Endothelial cell of umbilical vein (primary cell): ENCODE measurements at regions not wholly inside any gene's neighbourhood (a gene's known extent, or its start where the extent isn't known, plus 50 kb on each side); places are given as distances from the start of the nearest gene placed in this dataset.

ENCODE experiments used
- BruUV-seq: library from RNA; stranded (reverse); fragments of 400-500 nt; replicated peaks from 2 replicates; lab custom pipeline; 2021; lab: Mats Ljungman, UMichigan
- CTCF ChIA-PET: fragments of 300-600, 350-600 bp; sonication (Branson Sonifier 250); formaldehyde crosslinking; loops from one replicate; lab custom pipeline; 2021; ENCODE audit warnings: antibody characterized with exemption, inconsistent platforms; lab: Charles Lee
- POLR2A ChIA-PET: fragments of 300-600, 350-600 bp; sonication (Branson Sonifier 250); formaldehyde crosslinking; loops from one replicate; lab custom pipeline; 2021; ENCODE audit warnings: antibody characterized with exemption, inconsistent platforms; lab: Charles Lee
- DNase-seq: peaks from one replicate; pipeline ENCODE4 v3.0.0-alpha.2; 2011; ENCODE audit warnings: low read depth, low spot score
- FAIRE-seq: peaks from 2 replicates; lab custom pipeline; 2011; peaks lifted over from hg19 to GRCh38; lab: Jason Lieb, UNC
- H2AFZ ChIP-seq: 2 replicates; pipeline ENCODE4 v1.6.0; 2012; ENCODE audit warnings: low read depth, low read length, control low read depth, inconsistent platforms
- H3K27ac ChIP-seq: 2 replicates; pipeline ENCODE4 v1.5.1; 2011; ENCODE audit warnings: low read depth, mild to moderate bottlenecking, control low read depth, low read length, moderate library complexity; ENCODE audit not compliant: insufficient read depth
- H3K27me3 ChIP-seq, 2 experiments: 2 replicates each; pipeline versions ENCODE4 v1.6.0 to v1.6.1; 2011; ENCODE audit warnings: low read length in 2 of 2, mixed read lengths in 1 of 2; ENCODE audit not compliant: control insufficient read depth in 2 of 2, insufficient read depth in 2 of 2
- H3K36me3 ChIP-seq, 2 experiments: 2 replicates in 1 of 2; 3 replicates in 1 of 2; pipeline ENCODE4 v1.5.1; 2011; ENCODE audit warnings: low read length in 2 of 2, mild to moderate bottlenecking in 1 of 2, moderate library complexity in 1 of 2; ENCODE audit not compliant: control insufficient read depth in 2 of 2, insufficient read depth in 2 of 2; ENCODE audit errors: extremely low read depth in 1 of 2
- H3K4me1 ChIP-seq: 3 replicates; pipeline ENCODE4 v1.5.1; 2011; ENCODE audit warnings: mild to moderate bottlenecking, low read length; ENCODE audit not compliant: control insufficient read depth, insufficient read depth; ENCODE audit errors: extremely low read depth
- H3K4me2 ChIP-seq: 2 replicates; pipeline ENCODE4 v1.6.1; 2011; ENCODE audit warnings: low read length, control low read depth, mixed read lengths; ENCODE audit not compliant: insufficient read depth
- H3K4me3 ChIP-seq, 3 experiments: fragments of 200-600 bp in 1 of 3; sonication (generic), shearing (Covaris generic) in 1 of 3; replicated peaks in 1 of 3; 2 replicates each; pipeline ENCODE4 v1.5.1; 2011 to 2016; ENCODE audit warnings: control low read depth in 3 of 3, low read length in 3 of 3, mild to moderate bottlenecking in 2 of 3, inconsistent platforms in 1 of 3, low read depth in 1 of 3, moderate library complexity in 1 of 3; ENCODE audit not compliant: insufficient read depth in 1 of 3
- H3K79me2 ChIP-seq: 2 replicates; pipeline ENCODE4 v1.6.0; 2012; ENCODE audit warnings: low read length, inconsistent platforms; ENCODE audit not compliant: control insufficient read depth, insufficient read depth
- H3K9ac ChIP-seq: replicated peaks from 2 replicates; pipeline ENCODE3; 2011; ENCODE audit warnings: low read length, control low read depth; ENCODE audit not compliant: insufficient read depth; ENCODE audit errors: extremely low read depth
- H3K9me1 ChIP-seq: replicated peaks from 3 replicates; pipeline ENCODE4 v1.6.0; 2011; ENCODE audit warnings: mild to moderate bottlenecking, low read length; ENCODE audit not compliant: control insufficient read depth, insufficient read depth; ENCODE audit errors: extremely low read depth
- H3K9me3 ChIP-seq: replicated peaks from 2 replicates; pipeline ENCODE4 v1.5.1; 2012; ENCODE audit warnings: low read length, inconsistent platforms; ENCODE audit not compliant: control insufficient read depth, insufficient read depth
- H4K20me1 ChIP-seq: replicated peaks from 2 replicates; pipeline ENCODE3; 2011; ENCODE audit warnings: mild to moderate bottlenecking, low read length; ENCODE audit not compliant: control insufficient read depth, insufficient read depth; ENCODE audit errors: extremely low read depth
- EZH2 ChIP-seq: IDR thresholded peaks from 2 replicates; pipeline ENCODE4 v1.6.1; 2012; ENCODE audit warnings: borderline replicate concordance, low read depth, mild to moderate bottlenecking, moderate library complexity, low read length, inconsistent platforms; ENCODE audit not compliant: severe bottlenecking
- FOS ChIP-seq: IDR thresholded peaks from 2 replicates; pipeline ENCODE4 v1.6.1; 2011; ENCODE audit warnings: mild to moderate bottlenecking, low read length, moderate library complexity, borderline replicate concordance; ENCODE audit not compliant: insufficient read depth
- GATA2 ChIP-seq: IDR thresholded peaks from 2 replicates; pipeline ENCODE4 v1.7.0; 2011; ENCODE audit warnings: low read depth, mild to moderate bottlenecking, moderate library complexity, mixed read lengths, low read length; ENCODE audit not compliant: insufficient read length, insufficient read depth
- JUN ChIP-seq: IDR thresholded peaks from 2 replicates; pipeline ENCODE4 v1.6.1; 2011; ENCODE audit warnings: borderline replicate concordance, low read depth; ENCODE audit not compliant: insufficient read length, insufficient read depth
- MYC ChIP-seq: IDR thresholded peaks from one replicate; pipeline ENCODE4 v1.6.1; 2011; ENCODE audit warnings: mild to moderate bottlenecking, low read depth, low read length
- POLR2A ChIP-seq: IDR thresholded peaks from 2 replicates; pipeline ENCODE4 v1.6.1; 2012; ENCODE audit warnings: low read depth, mild to moderate bottlenecking, control low read depth, low read length
- POLR2AphosphoS5 ChIP-seq: IDR thresholded peaks from 2 replicates; pipeline ENCODE4 v1.6.1; 2012; ENCODE audit warnings: low read depth, mild to moderate bottlenecking, control low read depth, low read length, moderate library complexity; ENCODE audit not compliant: insufficient read depth
- dilution Hi-C: fragments of 300-500 bp; cut with MboI; formaldehyde crosslinking; loops from one replicate; pipeline ENCODE4 v1.15.0; 2019; ENCODE audit warnings: low sequenced_read_pairs; ENCODE audit not compliant: extremely low pct_ligation_motif_present
- intact Hi-C: fragments of 100-400 bp; cut with micrococcal nuclease; formaldehyde crosslinking; loops from one replicate; pipeline ENCODE4 v1.10.0; 2022
- TF ChIP-seq, protein P1 (sequence below): IDR thresholded peaks from 2 replicates; pipeline ENCODE4 v1.6.1; 2011; ENCODE audit not compliant: insufficient read depth, insufficient read length
- TF ChIP-seq, protein P2 (sequence below), 2 donors: IDR thresholded peaks; 1 replicate in 1 of 2; 2 replicates in 1 of 2; pipeline ENCODE4 v1.5.1; 2011; ENCODE audit warnings: low read length in 2 of 2, mild to moderate bottlenecking in 2 of 2, moderate library complexity in 2 of 2, control low read depth in 1 of 2, inconsistent platforms in 1 of 2, low read depth in 1 of 2; ENCODE audit not compliant: insufficient read depth in 1 of 2; ENCODE audit errors: extremely low read depth in 1 of 2

DNA sequence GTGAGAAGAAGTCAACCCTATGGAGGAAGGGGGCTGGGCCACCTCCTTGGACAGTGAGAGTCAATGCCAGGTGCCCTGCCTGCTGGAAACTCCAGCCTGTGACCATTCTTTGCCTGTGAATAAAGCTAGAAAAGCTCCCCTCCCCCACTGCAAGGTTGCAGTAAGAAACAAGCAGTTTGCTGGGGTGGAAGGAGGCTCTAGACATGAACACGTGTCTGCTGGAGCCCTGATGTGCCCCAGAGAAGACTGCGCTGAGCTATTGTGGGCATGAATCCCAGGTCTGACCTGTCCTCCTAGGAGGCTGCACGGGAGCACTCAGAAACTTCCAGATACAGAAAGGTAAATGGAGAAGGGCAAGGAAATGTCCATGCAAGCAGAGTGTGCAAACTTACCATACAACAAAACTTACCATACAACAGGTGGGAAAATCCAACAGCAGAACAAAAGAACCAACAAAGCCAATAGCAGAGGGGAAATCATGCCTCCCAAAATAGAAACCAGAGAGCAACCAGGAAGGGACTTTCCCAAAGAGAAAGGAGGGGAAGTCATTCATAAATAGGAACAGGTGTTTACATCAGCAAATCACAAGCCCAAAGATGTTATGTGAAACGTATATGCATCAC lies 278.7 kb downstream of the BCL2 start:
- CTCF ChIA-PET: interaction anchor here (0.8 kb wide), 1 partner anchor 36 kb away, joined by 3 read pairs; no protein-coding TSS in a partner anchor
- no peak for FAIRE-seq
- POLR2A ChIA-PET: no interaction called here

More for the DNA sequence above, 278.7 kb downstream of the BCL2 start:
- Histone ChIP-seq H3K4me2 (no peak overlapping the region), H3K36me3 (no peaks in the 10 kb centered on the region), H3K9ac (no peak overlapping the region), H3K4me3 (no peak overlapping the region), H2AFZ (no peak overlapping the region), H3K79me2 (no peaks in the 10 kb centered on the region), H3K9me1 (no peaks in the 10 kb centered on the region), H3K27ac (no peak overlapping the region), H3K9me3 (no peaks in the 10 kb centered on the region), H4K20me1 (no peaks in the 10 kb centered on the region), H3K4me1 (no peaks in the 10 kb centered on the region), H3K27me3 (peaks cover 3 to 6% of the 10 kb centered on the region in 2 experiments)
- no peak for DNase-seq
- no TSS peak for BruUV-seq
- TF ChIP-seq, protein P1, sequence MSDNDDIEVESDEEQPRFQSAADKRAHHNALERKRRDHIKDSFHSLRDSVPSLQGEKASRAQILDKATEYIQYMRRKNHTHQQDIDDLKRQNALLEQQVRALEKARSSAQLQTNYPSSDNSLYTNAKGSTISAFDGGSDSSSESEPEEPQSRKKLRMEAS: no peak
- TF ChIP-seq GATA2 (no peak), JUN (no peak), FOS (no peak), POLR2A (no peak), POLR2AphosphoS5 (no peak), MYC (no peak), EZH2 (no peak)
- TF ChIP-seq, protein P2, sequence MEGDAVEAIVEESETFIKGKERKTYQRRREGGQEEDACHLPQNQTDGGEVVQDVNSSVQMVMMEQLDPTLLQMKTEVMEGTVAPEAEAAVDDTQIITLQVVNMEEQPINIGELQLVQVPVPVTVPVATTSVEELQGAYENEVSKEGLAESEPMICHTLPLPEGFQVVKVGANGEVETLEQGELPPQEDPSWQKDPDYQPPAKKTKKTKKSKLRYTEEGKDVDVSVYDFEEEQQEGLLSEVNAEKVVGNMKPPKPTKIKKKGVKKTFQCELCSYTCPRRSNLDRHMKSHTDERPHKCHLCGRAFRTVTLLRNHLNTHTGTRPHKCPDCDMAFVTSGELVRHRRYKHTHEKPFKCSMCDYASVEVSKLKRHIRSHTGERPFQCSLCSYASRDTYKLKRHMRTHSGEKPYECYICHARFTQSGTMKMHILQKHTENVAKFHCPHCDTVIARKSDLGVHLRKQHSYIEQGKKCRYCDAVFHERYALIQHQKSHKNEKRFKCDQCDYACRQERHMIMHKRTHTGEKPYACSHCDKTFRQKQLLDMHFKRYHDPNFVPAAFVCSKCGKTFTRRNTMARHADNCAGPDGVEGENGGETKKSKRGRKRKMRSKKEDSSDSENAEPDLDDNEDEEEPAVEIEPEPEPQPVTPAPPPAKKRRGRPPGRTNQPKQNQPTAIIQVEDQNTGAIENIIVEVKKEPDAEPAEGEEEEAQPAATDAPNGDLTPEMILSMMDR (IDR thresholded peaks at IDR 0.05; ENCODE audit: extremely low read depth in 1 of 2, insufficient read depth in 1 of 2, low read depth in 1 of 2, low read length in 2 of 2): no peak
- dilution Hi-C loops: no loop called here
- intact Hi-C loops: no loop called here
